ENCODE measurements at regions not wholly inside any gene's neighbourhood (a gene's known extent, or its start where the extent isn't known, plus 50 kb on each side); places are given as distances from the start of the nearest gene placed in this dataset.

DNA sequence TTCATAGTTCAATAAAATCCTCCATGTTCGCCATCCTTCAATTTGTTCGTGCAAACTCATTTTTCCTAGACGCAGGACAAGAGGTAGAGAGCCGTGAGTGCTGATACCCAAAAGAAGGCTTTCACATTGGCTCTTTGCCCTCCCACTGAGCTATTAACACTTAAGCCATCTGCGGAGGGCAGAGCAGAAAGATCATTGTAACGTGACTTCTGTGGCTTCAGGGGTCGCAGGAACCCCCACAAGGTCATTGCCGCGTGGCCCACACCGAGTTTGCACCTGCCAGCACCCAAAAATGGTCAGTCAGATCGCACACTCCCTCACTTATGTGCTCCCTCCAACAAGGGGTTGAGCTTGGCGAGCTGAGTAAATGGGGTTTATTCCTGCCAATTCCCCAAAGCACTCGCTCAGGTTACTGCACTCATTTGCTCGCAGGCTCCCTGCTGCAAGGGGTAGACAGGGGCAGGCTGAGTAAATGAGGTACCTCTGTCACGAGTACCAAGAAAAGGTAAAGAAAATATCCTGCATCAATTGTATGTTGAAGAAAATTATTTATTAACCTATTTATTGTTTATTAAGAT, 144.1 kb downstream of the PRR20E start (continued):
- TF ChIP-seq PCBP1 (IDR thresholded peaks at IDR 0.05; ENCODE audit: low read depth, low read length, poor library complexity, severe bottlenecking), result no peak
- TF ChIP-seq MED1 (CRISPR knock-in tag; IDR thresholded peaks at IDR 0.05; ENCODE audit: borderline replicate concordance), result no peak
- TF ChIP-seq, protein P1, sequence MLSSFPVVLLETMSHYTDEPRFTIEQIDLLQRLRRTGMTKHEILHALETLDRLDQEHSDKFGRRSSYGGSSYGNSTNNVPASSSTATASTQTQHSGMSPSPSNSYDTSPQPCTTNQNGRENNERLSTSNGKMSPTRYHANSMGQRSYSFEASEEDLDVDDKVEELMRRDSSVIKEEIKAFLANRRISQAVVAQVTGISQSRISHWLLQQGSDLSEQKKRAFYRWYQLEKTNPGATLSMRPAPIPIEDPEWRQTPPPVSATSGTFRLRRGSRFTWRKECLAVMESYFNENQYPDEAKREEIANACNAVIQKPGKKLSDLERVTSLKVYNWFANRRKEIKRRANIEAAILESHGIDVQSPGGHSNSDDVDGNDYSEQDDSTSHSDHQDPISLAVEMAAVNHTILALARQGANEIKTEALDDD (IDR thresholded peaks at IDR 0.05), result no peak
- no peak for TF ChIP-seq ETV5 (CRISPR knock-in tag; IDR thresholded peaks at IDR 0.05; ENCODE audit: low read depth)
- no peak for TF ChIP-seq ZC3H8 (IDR thresholded peaks at IDR 0.05)
- TF ChIP-seq, protein P2, sequence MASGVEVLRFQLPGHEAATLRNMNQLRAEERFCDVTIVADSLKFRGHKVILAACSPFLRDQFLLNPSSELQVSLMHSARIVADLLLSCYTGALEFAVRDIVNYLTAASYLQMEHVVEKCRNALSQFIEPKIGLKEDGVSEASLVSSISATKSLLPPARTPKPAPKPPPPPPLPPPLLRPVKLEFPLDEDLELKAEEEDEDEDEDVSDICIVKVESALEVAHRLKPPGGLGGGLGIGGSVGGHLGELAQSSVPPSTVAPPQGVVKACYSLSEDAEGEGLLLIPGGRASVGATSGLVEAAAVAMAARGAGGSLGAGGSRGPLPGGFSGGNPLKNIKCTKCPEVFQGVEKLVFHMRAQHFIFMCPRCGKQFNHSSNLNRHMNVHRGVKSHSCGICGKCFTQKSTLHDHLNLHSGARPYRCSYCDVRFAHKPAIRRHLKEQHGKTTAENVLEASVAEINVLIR (CRISPR knock-in tag; IDR thresholded peaks at IDR 0.05), result no peak
- TF ChIP-seq ZNF384 (IDR thresholded peaks at IDR 0.05; ENCODE audit: low read depth, low read length), result no peak
- TF ChIP-seq, protein P3, sequence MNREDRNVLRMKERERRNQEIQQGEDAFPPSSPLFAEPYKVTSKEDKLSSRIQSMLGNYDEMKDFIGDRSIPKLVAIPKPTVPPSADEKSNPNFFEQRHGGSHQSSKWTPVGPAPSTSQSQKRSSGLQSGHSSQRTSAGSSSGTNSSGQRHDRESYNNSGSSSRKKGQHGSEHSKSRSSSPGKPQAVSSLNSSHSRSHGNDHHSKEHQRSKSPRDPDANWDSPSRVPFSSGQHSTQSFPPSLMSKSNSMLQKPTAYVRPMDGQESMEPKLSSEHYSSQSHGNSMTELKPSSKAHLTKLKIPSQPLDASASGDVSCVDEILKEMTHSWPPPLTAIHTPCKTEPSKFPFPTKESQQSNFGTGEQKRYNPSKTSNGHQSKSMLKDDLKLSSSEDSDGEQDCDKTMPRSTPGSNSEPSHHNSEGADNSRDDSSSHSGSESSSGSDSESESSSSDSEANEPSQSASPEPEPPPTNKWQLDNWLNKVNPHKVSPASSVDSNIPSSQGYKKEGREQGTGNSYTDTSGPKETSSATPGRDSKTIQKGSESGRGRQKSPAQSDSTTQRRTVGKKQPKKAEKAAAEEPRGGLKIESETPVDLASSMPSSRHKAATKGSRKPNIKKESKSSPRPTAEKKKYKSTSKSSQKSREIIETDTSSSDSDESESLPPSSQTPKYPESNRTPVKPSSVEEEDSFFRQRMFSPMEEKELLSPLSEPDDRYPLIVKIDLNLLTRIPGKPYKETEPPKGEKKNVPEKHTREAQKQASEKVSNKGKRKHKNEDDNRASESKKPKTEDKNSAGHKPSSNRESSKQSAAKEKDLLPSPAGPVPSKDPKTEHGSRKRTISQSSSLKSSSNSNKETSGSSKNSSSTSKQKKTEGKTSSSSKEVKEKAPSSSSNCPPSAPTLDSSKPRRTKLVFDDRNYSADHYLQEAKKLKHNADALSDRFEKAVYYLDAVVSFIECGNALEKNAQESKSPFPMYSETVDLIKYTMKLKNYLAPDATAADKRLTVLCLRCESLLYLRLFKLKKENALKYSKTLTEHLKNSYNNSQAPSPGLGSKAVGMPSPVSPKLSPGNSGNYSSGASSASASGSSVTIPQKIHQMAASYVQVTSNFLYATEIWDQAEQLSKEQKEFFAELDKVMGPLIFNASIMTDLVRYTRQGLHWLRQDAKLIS (CRISPR knock-in tag; IDR thresholded peaks at IDR 0.05), result no peak
- TF ChIP-seq ZNF551 (CRISPR knock-in tag; IDR thresholded peaks at IDR 0.05), result no peak
- TF ChIP-seq HLTF (IDR thresholded peaks at IDR 0.05), result no peak
- no peak for TF ChIP-seq SMAD2 (IDR thresholded peaks at IDR 0.05; ENCODE audit: low read depth, low read length)
- TF ChIP-seq, protein P4, sequence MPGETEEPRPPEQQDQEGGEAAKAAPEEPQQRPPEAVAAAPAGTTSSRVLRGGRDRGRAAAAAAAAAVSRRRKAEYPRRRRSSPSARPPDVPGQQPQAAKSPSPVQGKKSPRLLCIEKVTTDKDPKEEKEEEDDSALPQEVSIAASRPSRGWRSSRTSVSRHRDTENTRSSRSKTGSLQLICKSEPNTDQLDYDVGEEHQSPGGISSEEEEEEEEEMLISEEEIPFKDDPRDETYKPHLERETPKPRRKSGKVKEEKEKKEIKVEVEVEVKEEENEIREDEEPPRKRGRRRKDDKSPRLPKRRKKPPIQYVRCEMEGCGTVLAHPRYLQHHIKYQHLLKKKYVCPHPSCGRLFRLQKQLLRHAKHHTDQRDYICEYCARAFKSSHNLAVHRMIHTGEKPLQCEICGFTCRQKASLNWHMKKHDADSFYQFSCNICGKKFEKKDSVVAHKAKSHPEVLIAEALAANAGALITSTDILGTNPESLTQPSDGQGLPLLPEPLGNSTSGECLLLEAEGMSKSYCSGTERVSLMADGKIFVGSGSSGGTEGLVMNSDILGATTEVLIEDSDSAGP (CRISPR knock-in tag; IDR thresholded peaks at IDR 0.05), result no peak

Measured in K562 (cell line).